Renal cortex interstitium (tissue), 11 donors: ENCODE measurements at regions not wholly inside any gene's neighbourhood (a gene's known extent, or its start where the extent isn't known, plus 50 kb on each side); places are given as distances from the start of the nearest gene placed in this dataset.
"Not testable (repeated sequence)": the region's sequence is repeated elsewhere in the genome, so short reads cannot be mapped to it uniquely, and the experiment has no call there.

Source experiments
- DNase-seq, 11 donors: peaks; one replicate each; pipeline ENCODE4 v3.0.0-alpha.2; 2013; ENCODE audit warnings: low read depth in 9 of 11, low spot score in 4 of 11; ENCODE audit errors: extremely low read depth in 1 of 11

DNA sequence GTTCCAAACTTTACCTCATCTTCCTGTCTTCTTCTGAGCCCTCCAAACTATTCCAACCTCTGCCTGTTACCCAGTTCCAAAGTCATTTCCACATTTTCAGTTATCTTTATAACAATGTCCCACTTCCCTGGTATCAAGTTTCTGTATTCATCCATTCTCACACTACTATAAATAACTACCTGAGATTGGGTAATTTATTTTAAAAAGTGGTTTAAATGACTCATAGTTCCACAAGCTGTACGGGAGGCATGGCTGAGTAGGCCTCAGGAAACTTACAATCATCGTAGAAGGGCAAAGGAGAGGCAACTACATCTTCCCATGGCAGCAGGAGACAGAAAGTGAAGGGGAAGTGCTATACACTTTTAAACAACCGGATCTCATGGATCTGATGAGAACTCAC, 428.5 kb upstream of the RGS18 start:
- DNase-seq, result no peak

DNA sequence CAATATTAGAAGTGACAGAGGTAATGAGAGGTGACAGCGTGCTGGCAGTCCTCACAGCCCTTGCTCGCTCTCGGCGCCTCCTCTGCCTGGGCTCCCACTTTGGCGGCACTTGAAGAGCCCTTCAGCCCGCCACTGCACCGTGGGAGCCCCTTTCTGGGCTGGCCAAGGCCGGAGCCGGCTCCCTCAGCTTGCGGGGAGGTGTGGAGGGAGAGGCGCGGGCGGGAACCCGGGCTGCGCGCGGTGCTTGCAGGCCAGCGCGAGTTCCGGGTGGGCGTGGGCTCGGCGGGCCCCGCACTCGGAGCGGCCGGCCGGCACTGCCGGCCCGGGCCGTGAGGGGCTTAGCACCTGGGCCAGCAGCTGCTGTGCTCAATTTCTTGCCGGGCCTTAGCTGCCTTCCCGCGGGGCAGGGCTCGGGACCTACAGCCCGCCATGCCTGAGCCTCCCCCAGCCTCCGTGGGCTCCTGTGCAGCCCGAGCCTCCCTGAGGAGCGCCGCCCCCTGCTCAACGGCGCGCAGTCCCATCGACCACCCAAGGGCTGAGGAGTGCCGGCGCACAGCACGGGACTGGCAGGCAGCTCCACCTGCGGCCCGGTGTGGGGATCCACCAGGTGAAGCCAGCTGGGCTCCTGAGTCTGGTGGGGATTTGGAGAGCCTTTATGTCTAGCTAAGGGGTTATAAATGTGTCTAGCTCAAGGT, 426.5 kb upstream of the RGS18 start:
- DNase-seq, result not testable (repeated sequence)

DNA sequence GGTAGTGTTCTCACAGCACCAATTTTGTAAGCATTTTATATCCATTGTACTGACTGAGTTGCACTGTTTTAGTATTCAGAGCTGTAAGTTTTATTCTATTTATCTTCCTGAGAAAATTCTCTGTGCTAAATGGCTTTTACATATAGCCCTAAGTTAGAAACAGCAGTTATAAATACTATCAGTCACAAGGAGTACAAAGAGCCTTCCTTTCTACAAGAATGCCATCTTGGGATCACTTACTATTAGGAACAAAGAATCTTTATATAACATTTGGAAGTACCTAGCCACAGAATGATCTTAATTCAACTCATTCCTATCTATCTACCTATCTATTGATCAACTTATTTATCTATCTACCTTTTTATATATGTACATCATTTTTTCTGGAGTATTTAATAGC, 423.9 kb upstream of the RGS18 start:
- no peak for DNase-seq

DNA sequence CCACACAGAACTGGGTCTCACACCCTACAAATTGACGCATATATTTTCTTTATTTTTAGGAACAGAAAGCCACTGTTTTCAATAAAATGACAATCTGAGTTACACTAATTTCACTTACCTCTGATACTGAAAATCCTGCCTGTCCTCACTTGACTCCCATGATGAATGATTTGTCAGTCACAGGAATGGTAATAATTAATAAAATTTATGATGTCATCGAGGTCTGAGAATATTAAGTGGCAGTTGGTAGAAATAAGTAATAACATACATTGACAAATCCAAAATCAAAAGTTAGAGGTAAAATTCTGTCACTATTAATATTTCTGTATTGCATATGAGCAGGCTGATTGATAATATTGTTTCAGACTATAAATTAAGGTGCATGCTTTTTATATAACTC, 418.7 kb upstream of the RGS18 start:
- no peak for DNase-seq

DNA sequence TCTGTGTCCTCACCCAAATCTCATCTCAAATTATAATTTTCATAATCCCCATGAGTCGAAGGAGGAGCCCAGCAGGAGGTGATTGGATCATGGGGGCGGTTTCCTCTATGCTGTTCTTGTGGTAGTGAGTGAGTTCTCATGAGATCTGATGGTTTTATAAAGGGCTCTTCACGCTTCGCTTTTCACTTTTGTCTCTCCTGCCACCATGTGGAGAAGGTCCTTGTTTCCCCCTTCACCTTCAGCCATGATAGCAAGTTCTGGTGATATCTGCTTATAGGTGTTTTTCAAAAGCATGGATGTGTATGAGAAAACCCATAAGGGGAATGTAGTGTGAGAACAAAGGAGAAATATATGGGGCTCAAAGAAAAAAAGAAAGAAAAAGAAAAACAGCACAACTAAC, 405.9 kb upstream of the RGS18 start:
- DNase-seq, result no peak

DNA sequence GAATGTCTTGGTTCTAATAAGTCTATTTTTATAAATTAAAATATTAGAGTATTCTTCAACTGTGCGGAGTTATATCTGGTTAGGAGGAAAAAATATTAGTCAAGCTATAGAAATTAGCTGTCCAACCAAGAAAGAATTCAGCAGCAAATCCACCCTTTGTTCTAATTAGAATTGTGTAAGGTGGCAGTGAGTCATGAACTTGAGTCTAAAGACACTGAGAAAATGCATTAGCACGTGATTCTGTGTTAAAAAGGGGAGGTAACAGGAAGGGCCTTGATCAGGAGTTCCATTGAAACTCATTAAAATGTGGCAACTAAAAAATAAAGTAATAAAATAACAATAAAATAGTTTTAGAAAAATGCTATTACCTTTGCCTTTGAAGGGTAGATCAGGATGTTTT, 398.2 kb upstream of the RGS18 start:
- DNase-seq, result no peak

DNA sequence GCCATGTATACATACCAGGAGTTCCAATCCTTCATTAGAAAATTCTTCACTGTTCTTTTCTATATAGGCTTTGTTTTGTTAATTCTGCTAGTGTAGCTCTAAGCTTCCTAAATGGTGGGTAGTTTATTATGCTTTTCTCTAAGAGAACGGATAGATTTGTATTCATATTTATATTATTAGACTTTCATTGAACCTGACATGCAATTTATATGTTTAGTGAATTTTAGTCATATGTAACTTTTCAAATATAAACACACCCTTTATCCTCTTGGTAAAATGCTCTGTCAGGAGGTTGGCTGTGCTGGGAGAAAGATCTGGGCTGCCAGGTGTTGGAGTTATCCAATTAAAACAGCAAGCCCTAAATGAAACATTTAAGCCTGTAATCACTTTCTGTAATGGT, 369.7 kb upstream of the RGS18 start:
- DNase-seq, result no peak

DNA sequence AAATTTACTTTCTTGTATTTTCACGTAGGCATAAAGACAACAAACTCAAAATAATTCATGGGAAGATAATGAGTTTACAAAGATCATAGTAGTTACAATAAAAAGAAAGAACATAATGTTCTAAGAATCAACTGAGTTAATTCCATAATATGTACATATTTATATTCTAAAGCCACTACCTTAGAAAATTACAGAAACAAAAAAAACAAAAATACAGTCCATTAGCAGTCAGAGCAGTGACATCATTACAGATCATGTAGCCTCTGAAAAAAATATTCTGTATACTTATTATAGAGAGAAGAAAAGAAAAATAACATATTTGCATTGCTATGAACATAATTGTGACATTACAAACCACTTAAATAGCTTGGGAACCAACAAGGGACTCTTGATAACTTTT, 360.1 kb upstream of the RGS18 start:
- DNase-seq, result no peak

DNA sequence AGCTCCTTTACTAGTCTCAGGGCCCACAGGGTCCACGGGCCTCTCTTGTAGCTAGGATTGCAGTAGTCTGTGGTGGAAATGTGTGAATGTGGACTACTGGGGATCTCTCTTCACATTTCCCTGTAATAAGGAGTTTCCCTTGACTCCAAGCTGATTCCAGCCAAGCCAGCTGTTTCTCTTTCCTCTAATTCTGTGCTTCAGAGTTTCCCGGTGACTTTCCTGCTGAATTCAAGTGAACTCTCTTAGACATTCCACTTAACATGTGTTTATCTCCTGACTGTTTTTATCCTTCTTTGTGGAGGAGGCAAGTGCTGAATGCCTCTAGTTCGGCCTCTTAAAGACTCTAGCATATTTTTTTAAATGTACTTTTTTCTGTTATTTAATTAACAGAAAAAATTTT, 354.0 kb upstream of the RGS18 start:
- no peak for DNase-seq

DNA sequence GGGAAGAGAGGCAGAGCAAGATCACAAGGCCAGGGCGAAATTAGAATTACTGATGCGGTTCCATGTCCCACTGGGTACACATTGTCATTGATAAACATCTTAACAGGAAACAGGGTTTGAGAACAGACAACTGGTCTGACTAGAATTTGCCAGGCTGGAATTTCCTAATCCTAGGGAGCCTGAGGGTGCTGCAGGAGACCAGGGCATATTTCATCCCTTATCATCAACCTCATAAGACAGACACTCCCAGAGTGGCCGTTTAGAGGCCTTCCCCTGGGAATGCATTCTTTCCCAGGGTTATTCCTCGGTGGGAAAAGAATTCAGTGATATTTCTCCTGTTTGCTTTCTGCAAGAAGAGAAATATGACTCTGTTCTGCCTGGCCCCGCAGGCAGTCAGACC, 344.7 kb upstream of the RGS18 start:
- not testable (repeated sequence) for DNase-seq

DNA sequence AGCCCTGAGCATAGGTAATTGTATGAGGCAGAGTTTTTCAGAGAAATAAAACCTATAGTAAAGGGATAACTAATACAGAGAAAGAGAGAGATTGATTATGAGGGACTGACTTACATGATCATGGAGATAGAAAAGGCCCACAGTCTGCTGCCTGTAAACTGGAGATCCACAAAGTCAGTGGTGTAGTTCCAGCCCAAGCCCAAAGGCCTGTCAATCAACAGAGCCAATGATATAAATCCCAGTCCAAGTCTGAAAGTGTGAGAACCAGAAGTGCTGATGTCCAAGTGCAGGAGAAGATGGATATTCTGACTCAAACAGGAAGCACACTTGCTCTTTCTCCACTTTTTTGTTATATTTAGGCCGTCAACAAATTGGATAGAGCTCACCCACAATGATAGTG, 340.1 kb upstream of the RGS18 start:
- DNase-seq, result no peak

DNA sequence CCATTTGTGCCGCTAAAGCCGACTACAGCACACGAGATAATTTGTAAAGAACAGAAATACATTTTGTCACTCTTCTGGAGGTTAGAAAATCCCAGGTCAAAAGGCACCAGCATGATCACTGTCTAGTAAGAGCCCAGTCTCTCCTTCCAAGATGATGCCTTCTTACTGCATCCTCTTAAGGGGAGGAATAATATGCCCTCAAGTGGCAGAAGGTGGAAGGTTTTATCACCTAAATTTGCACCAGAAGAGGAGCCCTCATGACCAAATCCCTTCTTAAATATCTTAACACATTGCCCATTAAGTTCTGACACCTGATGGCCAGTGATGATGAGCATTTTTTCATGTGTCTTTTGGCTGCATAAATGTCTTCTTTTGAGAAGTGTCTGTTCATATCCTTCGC, 326.7 kb upstream of the RGS18 start:
- no peak for DNase-seq

DNA sequence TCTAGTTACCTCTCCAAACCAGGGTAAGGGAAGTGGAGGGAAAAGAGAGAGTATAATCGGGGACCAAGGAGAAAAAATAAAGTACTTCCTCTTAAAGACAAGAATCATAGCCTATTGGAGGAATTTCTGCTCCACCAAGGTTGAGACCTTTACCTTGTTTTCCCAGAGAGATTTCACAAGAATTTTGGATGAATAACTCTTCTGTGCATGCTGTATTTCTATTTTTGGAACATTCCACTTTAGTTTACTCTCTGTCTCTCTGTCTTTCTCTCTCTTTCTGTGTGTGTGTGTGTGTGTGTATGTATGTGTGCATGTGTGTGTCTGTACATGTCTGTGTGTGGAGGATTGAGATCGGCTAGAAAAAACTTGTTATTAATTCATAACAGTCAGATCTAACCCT, 318.4 kb upstream of the RGS18 start:
- DNase-seq, result no peak

DNA sequence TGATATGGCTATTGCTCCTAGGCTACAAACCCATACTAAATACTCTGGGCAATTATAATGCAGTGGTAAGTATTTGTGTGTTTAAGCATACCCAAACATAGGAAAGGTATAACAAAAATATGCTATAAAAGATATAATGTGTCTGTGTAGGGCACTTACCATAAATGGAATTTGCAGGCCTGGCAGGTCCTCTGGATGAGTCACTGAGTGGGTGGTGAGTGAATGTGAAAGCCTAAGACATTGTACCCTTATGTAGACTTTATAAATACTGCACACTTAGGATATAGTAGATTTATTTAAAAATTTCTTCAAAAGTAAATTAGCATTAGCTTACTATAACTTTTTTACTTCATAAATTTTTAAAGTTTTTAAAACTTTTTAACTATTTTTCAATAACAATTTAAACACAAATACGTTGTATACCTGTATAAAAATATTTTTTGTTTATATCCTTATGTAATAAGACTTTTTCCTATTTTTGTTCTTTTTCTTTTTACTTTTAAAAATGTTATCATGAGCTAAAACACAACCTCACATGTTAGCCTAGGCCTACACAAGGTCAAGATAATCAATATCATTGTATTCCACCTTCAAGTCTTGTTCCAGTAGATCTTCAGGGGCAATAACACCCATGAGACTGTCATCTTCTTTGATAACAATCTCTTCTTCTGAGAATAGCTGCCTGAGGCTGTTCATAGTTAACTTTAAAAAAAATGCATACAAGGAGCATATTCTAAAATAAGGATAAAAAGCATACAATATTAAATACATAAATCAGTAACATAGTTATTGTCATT, 306.3 kb upstream of the RGS18 start:
- DNase-seq, result no peak

DNA sequence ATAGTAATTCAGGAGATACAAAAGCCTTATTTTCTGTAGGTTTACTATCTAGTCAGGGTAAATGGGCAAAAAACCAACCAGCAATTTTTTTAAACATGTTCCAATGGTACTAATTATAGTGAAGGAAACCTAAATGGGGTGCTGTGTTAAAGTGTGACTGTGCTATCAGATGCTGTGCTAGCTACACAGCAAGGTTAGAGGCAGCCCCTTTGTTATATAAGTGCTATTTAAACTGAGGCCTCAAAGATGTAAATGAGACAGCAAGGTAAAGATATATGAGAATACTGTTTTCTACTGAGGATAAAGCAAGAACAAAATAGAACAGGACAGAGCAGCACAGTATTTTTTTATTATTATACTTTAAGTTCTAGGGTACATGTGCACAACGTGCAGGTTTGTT, 305.4 kb upstream of the RGS18 start:
- DNase-seq, result no peak

DNA sequence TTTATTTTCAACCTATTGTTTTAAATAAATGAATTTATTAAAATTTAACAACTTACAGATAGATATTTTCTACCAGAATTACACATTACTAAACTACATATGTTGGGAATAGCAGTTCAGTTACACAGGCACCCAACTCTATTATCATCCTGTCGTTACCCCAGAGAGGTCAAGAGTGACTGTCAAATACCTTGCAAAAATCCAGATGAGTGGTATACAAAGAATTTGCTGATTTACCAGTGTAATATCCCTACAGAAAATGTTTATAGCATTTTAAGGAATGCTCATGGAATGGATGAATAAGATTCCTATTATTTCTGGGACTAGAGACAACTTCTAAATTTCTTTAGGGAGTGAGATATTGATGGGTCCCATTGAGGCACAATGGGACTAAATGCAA, 300.7 kb upstream of the RGS18 start:
- no peak for DNase-seq

DNA sequence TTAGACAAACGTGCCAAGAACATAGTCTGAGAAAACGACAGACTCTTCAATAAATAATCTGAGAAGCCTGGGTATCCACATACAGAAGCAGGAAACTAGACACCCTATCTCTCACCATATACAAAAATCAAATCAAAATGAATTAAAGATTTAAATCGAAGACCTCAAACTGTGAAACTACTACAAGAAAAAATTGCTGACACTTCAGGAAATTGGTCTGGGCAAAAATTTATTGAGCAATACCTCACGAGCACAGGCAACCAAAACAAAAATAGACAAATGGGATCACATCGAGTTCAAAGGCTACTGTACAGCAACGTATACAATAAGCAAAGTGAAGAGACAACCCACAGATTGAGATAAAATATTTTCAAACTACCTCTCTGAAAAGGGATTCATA, 292.8 kb upstream of the RGS18 start:
- DNase-seq, result no peak

DNA sequence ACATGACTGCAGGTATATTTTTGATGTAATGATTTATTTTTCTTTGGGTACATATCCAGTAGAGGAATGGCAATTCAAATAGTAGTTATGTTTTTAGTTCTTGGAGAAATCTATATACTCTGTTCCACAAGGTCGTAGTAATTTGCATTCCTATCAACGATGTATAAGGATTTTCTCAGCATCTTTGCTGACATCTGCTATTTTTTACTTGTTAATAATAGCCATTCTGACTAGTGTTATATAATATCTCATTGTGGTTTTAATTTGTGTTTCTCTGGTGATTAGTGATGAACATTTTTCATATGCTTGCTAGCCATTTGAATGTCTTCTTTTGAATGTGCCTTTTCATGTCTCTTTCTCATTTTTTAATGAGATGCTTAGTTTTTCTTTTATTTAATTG, 292.1 kb upstream of the RGS18 start:
- no peak for DNase-seq

DNA sequence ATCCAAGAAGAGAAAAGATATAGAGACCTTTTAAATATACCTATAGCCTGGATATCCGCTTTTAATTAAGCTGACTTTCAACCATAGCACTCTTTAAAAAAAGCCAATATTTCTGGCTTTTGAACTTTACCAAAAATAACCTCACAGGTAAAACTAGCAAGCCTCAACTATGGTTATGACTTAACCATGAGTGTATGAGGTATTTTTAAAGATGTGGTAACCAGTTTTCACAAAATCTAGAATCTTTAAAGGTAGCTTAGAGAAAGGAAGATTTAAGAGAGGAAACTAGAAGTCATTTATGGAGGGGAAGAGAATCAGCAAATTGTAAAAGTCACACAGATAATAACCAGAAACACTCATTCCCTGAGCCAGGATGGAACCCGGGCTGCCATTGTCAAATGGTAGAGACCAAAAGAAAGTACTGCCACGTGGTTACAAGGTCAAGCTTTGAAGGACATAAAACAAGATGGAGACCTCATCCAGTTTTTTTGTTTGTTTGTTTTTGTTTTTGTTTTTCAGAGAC, 288.4 kb upstream of the RGS18 start:
- DNase-seq, result no peak

DNA sequence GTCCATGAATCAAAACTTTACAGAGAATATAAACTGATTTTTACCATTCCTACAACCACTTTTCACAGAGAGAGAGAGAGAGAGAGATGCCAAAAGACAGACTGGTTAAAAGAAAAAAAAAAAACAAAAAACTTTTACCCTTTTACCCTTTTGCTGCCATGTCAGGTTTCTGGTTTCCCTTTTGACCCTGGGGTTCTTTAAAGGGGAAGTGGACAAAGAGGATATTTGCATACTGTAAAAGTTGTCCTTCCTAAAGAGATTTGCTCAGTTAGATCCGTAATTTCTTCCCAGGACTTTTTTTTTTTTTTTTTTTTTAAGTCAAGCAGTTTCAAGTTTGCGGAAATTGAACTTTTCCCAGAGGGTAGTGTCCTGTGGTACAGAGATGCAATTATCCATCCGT, 287.8 kb upstream of the RGS18 start:
- DNase-seq, result no peak

DNA sequence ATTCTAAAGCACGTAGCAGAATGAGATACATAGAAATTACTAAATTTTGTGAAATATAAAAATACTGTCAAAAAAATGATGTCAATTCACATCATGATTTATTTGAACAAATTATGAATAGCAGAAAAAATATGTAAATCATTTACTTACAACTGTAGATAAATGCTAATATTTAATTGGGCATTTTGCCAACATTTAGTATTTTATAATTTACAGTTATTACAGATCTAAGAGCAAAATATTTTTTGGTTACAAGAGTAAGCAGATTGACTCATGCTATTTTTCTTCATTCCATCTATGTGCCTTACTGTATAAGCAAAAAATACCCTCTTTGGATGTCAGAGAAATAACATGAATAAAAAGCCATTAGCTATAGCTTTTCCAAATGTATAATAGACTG, 282.3 kb upstream of the RGS18 start:
- no peak for DNase-seq
